ENCODE measurements at regions not wholly inside any gene's neighbourhood (a gene's known extent, or its start where the extent isn't known, plus 50 kb on each side); places are given as distances from the start of the nearest gene placed in this dataset.
"Not testable (repeated sequence)": the region's sequence is repeated elsewhere in the genome, so short reads cannot be mapped to it uniquely, and the experiment has no call there.

GRCh38 chr13:80931766-80932165 lies 590.8 kb upstream of the SPRY2 start:
- no peak for DNase-seq
- Mint-ChIP-seq H3K9me3 (peaks cover 0 to 5% (median under 1%) of the 10 kb centered on the region in 8 donors), H3K36me3 (no peaks in the 10 kb centered on the region), H3K4me3 (no peak overlapping the region), H3K27me3 (no peaks in the 10 kb centered on the region), H3K4me1 (no peaks in the 10 kb centered on the region), H3K27ac (no peak overlapping the region)
- Histone ChIP-seq H3K36me3 (ENCODE audit: insufficient read depth, low read length) (no peaks in the 10 kb centered on the region), H3K4me1 (ENCODE audit: insufficient read depth, low read length) (no peaks in the 10 kb centered on the region), H3K27ac (ENCODE audit: low read depth, low read length) (no peak overlapping the region), H3K27me3 (ENCODE audit: insufficient read depth, low read length) (no peaks in the 10 kb centered on the region), H3K4me3 (ENCODE audit: low read length in 2 of 2) (no peak overlapping the region), H3K9me3 (ENCODE audit: control insufficient read depth in 1 of 2, low read length in 2 of 2) (no peaks in the 10 kb centered on the region)
- ChIA-PET CTCF (ENCODE audit: partially characterized antibody) (no interaction called here), POLR2A (ENCODE audit: partially characterized antibody) (no interaction called here)
- intact Hi-C loops (cut with micrococcal nuclease), result no loop called here

- Histone ChIP-seq H3K27me3 (ENCODE audit: insufficient read depth, low read length) (no peaks in the 10 kb centered on the region), H3K4me3 (ENCODE audit: low read length in 2 of 2) (no peak overlapping the region), H3K36me3 (ENCODE audit: insufficient read depth, low read length) (no peaks in the 10 kb centered on the region), H3K27ac (ENCODE audit: low read depth, low read length) (no peak overlapping the region), H3K9me3 (ENCODE audit: control insufficient read depth in 1 of 2, low read length in 2 of 2) (no peaks in the 10 kb centered on the region), H3K4me1 (ENCODE audit: insufficient read depth, low read length) (no peaks in the 10 kb centered on the region)
- intact Hi-C loops (cut with micrococcal nuclease), result no loop called here
- no peaks in the 10 kb centered on the region for H3K4me1 Mint-ChIP-seq
- ChIA-PET CTCF (ENCODE audit: partially characterized antibody) (no interaction called here), POLR2A (ENCODE audit: partially characterized antibody) (no interaction called here)
- no peaks in the 10 kb centered on the region for H3K27me3 Mint-ChIP-seq
- DNase-seq, result no peak
- no peaks in the 10 kb centered on the region for H3K36me3 Mint-ChIP-seq
- H3K9me3 Mint-ChIP-seq, result peaks cover 0 to 5% (median 0%) of the 10 kb centered on the region in 8 donors
- no peak overlapping the region for H3K4me3 Mint-ChIP-seq
- H3K27ac Mint-ChIP-seq, result no peak overlapping the region
Measured at GRCh38 chr13:80931118-80931517, 590.2 kb upstream of the SPRY2 start.

- no peaks in the 10 kb centered on the region for H3K27me3 ChIP-seq (ENCODE audit: insufficient read depth, low read length)
- H3K4me1 ChIP-seq (ENCODE audit: insufficient read depth, low read length), result no peaks in the 10 kb centered on the region
- no peak overlapping the region for H3K4me3 Mint-ChIP-seq
- no peak for DNase-seq
- H3K4me1 Mint-ChIP-seq, result no peaks in the 10 kb centered on the region
- no peak overlapping the region for H3K27ac ChIP-seq (ENCODE audit: low read depth, low read length)
- no peak overlapping the region for H3K4me3 ChIP-seq (ENCODE audit: low read length in 2 of 2)
- ChIA-PET CTCF (ENCODE audit: partially characterized antibody) (no interaction called here), POLR2A (ENCODE audit: partially characterized antibody) (no interaction called here)
- no peaks in the 10 kb centered on the region for H3K36me3 ChIP-seq (ENCODE audit: insufficient read depth, low read length)
- H3K9me3 Mint-ChIP-seq, result peaks cover 0 to 4% (median 0%) of the 10 kb centered on the region in 8 donors
- no peaks in the 10 kb centered on the region for H3K27me3 Mint-ChIP-seq
- no peaks in the 10 kb centered on the region for H3K9me3 ChIP-seq (ENCODE audit: control insufficient read depth in 1 of 2, low read length in 2 of 2)
- intact Hi-C loops (cut with micrococcal nuclease), result no loop called here
- H3K27ac Mint-ChIP-seq, result no peak overlapping the region
- H3K36me3 Mint-ChIP-seq, result no peaks in the 10 kb centered on the region
Measured at GRCh38 chr13:80928241-80928640, 587.3 kb upstream of the SPRY2 start.

GRCh38 chr13:80926024-80926423 lies 585.1 kb upstream of the SPRY2 start:
- H3K4me1 ChIP-seq (ENCODE audit: insufficient read depth, low read length); H3K36me3 ChIP-seq (ENCODE audit: insufficient read depth, low read length); H3K9me3 ChIP-seq (ENCODE audit: control insufficient read depth in 1 of 2, low read length in 2 of 2); H3K27me3 Mint-ChIP-seq; H3K27me3 ChIP-seq (ENCODE audit: insufficient read depth, low read length); H3K27ac Mint-ChIP-seq; H3K4me1 Mint-ChIP-seq; intact Hi-C loops (cut with micrococcal nuclease); DNase-seq; POLR2A ChIA-PET (ENCODE audit: partially characterized antibody); H3K36me3 Mint-ChIP-seq; H3K4me3 ChIP-seq (ENCODE audit: low read length in 2 of 2); H3K9me3 Mint-ChIP-seq; CTCF ChIA-PET (ENCODE audit: partially characterized antibody); H3K4me3 Mint-ChIP-seq; H3K27ac ChIP-seq (ENCODE audit: low read depth, low read length): not testable (repeated sequence)

- H3K4me3 Mint-ChIP-seq, result no peak overlapping the region
- peaks cover 0 to 9% (median 0%) of the 10 kb centered on the region in 8 donors for H3K9me3 Mint-ChIP-seq
- no peak overlapping the region for H3K27ac Mint-ChIP-seq
- no peaks in the 10 kb centered on the region for H3K4me1 Mint-ChIP-seq
- Histone ChIP-seq H3K27ac (ENCODE audit: low read depth, low read length) (no peak overlapping the region), H3K9me3 (ENCODE audit: control insufficient read depth in 1 of 2, low read length in 2 of 2) (no peaks in the 10 kb centered on the region), H3K27me3 (ENCODE audit: insufficient read depth, low read length) (no peaks in the 10 kb centered on the region), H3K4me3 (ENCODE audit: low read length in 2 of 2) (no peak overlapping the region), H3K36me3 (ENCODE audit: insufficient read depth, low read length) (no peaks in the 10 kb centered on the region), H3K4me1 (ENCODE audit: insufficient read depth, low read length) (no peaks in the 10 kb centered on the region)
- intact Hi-C loops (cut with micrococcal nuclease), result no loop called here
- DNase-seq, result no peak
- H3K36me3 Mint-ChIP-seq, result no peaks in the 10 kb centered on the region
- ChIA-PET CTCF (ENCODE audit: partially characterized antibody) (no interaction called here), POLR2A (ENCODE audit: partially characterized antibody) (no interaction called here)
- no peaks in the 10 kb centered on the region for H3K27me3 Mint-ChIP-seq
Measured at GRCh38 chr13:80924596-80924995, 583.7 kb upstream of the SPRY2 start.

- no peaks in the 10 kb centered on the region for H3K36me3 ChIP-seq (ENCODE audit: insufficient read depth, low read length)
- no peak overlapping the region for H3K4me3 Mint-ChIP-seq
- no peaks in the 10 kb centered on the region for H3K4me1 Mint-ChIP-seq
- H3K27ac ChIP-seq (ENCODE audit: low read depth, low read length), result no peak overlapping the region
- intact Hi-C loops (cut with micrococcal nuclease), result no loop called here
- peaks cover 0 to 9% (median 0%) of the 10 kb centered on the region in 8 donors for H3K9me3 Mint-ChIP-seq
- POLR2A ChIA-PET (ENCODE audit: partially characterized antibody), result no interaction called here
- no peak overlapping the region for H3K4me3 ChIP-seq (ENCODE audit: low read length in 2 of 2)
- H3K27ac Mint-ChIP-seq, result no peak overlapping the region
- no peak for DNase-seq
- no peaks in the 10 kb centered on the region for H3K4me1 ChIP-seq (ENCODE audit: insufficient read depth, low read length)
- CTCF ChIA-PET (ENCODE audit: partially characterized antibody), result no interaction called here
- no peaks in the 10 kb centered on the region for H3K27me3 ChIP-seq (ENCODE audit: insufficient read depth, low read length)
- no peaks in the 10 kb centered on the region for H3K27me3 Mint-ChIP-seq
- H3K36me3 Mint-ChIP-seq, result no peaks in the 10 kb centered on the region
- H3K9me3 ChIP-seq (ENCODE audit: control insufficient read depth in 1 of 2, low read length in 2 of 2), result no peaks in the 10 kb centered on the region
Measured at GRCh38 chr13:80923907-80924306, 583.0 kb upstream of the SPRY2 start.

GRCh38 chr13:80921971-80922370 lies 581.0 kb upstream of the SPRY2 start:
- H3K36me3 ChIP-seq (ENCODE audit: insufficient read depth, low read length), result no peaks in the 10 kb centered on the region

GRCh38 chr13:80921541-80921940 lies 580.6 kb upstream of the SPRY2 start:
- Mint-ChIP-seq H3K27ac (no peak overlapping the region), H3K4me1 (no peaks in the 10 kb centered on the region), H3K4me3 (no peak overlapping the region), H3K9me3 (peaks cover 0 to 9% (median 2%) of the 10 kb centered on the region in 8 donors), H3K36me3 (no peaks in the 10 kb centered on the region), H3K27me3 (no peaks in the 10 kb centered on the region)
- no peaks in the 10 kb centered on the region for H3K36me3 ChIP-seq (ENCODE audit: insufficient read depth, low read length)
- no peaks in the 10 kb centered on the region for H3K27me3 ChIP-seq (ENCODE audit: insufficient read depth, low read length)
- no peaks in the 10 kb centered on the region for H3K9me3 ChIP-seq (ENCODE audit: control insufficient read depth in 1 of 2, low read length in 2 of 2)
- no peak overlapping the region for H3K27ac ChIP-seq (ENCODE audit: low read depth, low read length)
- ChIA-PET POLR2A (ENCODE audit: partially characterized antibody) (no interaction called here), CTCF (ENCODE audit: partially characterized antibody) (no interaction called here)
- H3K4me3 ChIP-seq (ENCODE audit: low read length in 2 of 2), result no peak overlapping the region
- intact Hi-C loops (cut with micrococcal nuclease), result no loop called here
- H3K4me1 ChIP-seq (ENCODE audit: insufficient read depth, low read length), result no peaks in the 10 kb centered on the region
- DNase-seq, result no peak

More at GRCh38 chr13:80921971-80922370, 581.0 kb upstream of the SPRY2 start:
- ChIA-PET POLR2A (ENCODE audit: partially characterized antibody) (no interaction called here), CTCF (ENCODE audit: partially characterized antibody) (no interaction called here)
- DNase-seq, result no peak
- H3K4me3 ChIP-seq (ENCODE audit: low read length in 2 of 2), result no peak overlapping the region
- Mint-ChIP-seq H3K27me3 (no peaks in the 10 kb centered on the region), H3K9me3 (peaks cover 0 to 9% (median 2%) of the 10 kb centered on the region in 8 donors), H3K4me1 (no peaks in the 10 kb centered on the region), H3K4me3 (no peak overlapping the region), H3K27ac (no peak overlapping the region), H3K36me3 (no peaks in the 10 kb centered on the region)
- H3K27me3 ChIP-seq (ENCODE audit: insufficient read depth, low read length), result no peaks in the 10 kb centered on the region
- H3K9me3 ChIP-seq (ENCODE audit: control insufficient read depth in 1 of 2, low read length in 2 of 2), result no peaks in the 10 kb centered on the region
- H3K4me1 ChIP-seq (ENCODE audit: insufficient read depth, low read length), result no peaks in the 10 kb centered on the region
- H3K27ac ChIP-seq (ENCODE audit: low read depth, low read length), result no peak overlapping the region
- intact Hi-C loops (cut with micrococcal nuclease), result no loop called here

Data from CD4-positive, alpha-beta memory T cell (primary cell).